ENCODE measurements at regions not wholly inside any gene's neighbourhood (a gene's known extent, or its start where the extent isn't known, plus 50 kb on each side); places are given as distances from the start of the nearest gene placed in this dataset.

- TF ChIP-seq POLR2A (IDR thresholded peaks at IDR 0.05) (no peak), CTCF (IDR thresholded peaks at IDR 0.05 in 4 of 5, conservative IDR thresholded peaks at IDR 0.05 in 1 of 5) (no peak)
These were observed 1171.8 kb downstream of the AMY1C start for GRCh38 chr1:104921525-104921924.
